HFFc6 (cell line): ENCODE measurements at regions not wholly inside any gene's neighbourhood (a gene's known extent, or its start where the extent isn't known, plus 50 kb on each side); places are given as distances from the start of the nearest gene placed in this dataset.

Experiments
- DNase-seq: peaks from one replicate; pipeline ENCODE4 v3.0.0-alpha.2; 2018
- H3K27ac Mint-ChIP-seq: 2 replicates; pipeline ENCODE4 v1.8.0; 2020; ENCODE audit warnings: mild to moderate bottlenecking, mixed read lengths
- H3K27me3 Mint-ChIP-seq: 2 replicates; pipeline ENCODE4 v1.8.0; 2021; ENCODE audit warnings: mild to moderate bottlenecking, moderate library complexity, mixed read lengths; ENCODE audit not compliant: insufficient read depth
- H3K36me3 Mint-ChIP-seq: 2 replicates; pipeline ENCODE4 v1.8.0; 2021; ENCODE audit warnings: low read depth, mixed read lengths
- H3K4me1 Mint-ChIP-seq: 2 replicates; pipeline ENCODE4 v1.8.0; 2020; ENCODE audit warnings: low read depth, mixed read lengths
- H3K4me3 Mint-ChIP-seq: 2 replicates; pipeline ENCODE4 v1.8.0; 2020; ENCODE audit warnings: mild to moderate bottlenecking, moderate library complexity, mixed read lengths
- H3K9me3 Mint-ChIP-seq: 2 replicates; pipeline ENCODE4 v1.8.0; 2020; ENCODE audit warnings: mild to moderate bottlenecking, mixed read lengths
- TF ChIP-seq, protein P1 (sequence below): fragments of 200-600 bp; sonication (generic); IDR thresholded peaks from 2 replicates; pipeline ENCODE4 v1.5.0; 2021; ENCODE audit warnings: antibody characterized with exemption, mild to moderate bottlenecking

DNA sequence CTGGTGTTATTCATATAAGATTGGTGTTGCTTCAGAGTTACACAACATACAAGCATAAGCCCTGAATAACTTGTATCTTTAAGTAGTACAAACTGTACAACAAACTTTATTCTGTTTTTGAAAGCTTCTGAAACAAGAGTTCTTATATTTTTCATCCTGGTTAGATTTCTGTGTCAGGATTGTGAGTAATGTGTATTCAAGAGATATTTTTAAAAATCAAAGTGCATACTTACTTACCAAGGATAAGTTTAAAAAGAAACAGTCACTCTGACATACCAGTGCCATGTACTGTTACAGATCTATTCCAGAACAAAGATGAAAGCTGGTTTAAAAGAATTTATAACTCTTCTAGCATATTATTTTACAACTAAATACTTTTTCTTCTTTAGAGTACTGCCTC lies 755.1 kb downstream of the ZPLD1 start:
- no peaks in the 10 kb centered on the region for H3K4me1 Mint-ChIP-seq
- TF ChIP-seq, protein P1, sequence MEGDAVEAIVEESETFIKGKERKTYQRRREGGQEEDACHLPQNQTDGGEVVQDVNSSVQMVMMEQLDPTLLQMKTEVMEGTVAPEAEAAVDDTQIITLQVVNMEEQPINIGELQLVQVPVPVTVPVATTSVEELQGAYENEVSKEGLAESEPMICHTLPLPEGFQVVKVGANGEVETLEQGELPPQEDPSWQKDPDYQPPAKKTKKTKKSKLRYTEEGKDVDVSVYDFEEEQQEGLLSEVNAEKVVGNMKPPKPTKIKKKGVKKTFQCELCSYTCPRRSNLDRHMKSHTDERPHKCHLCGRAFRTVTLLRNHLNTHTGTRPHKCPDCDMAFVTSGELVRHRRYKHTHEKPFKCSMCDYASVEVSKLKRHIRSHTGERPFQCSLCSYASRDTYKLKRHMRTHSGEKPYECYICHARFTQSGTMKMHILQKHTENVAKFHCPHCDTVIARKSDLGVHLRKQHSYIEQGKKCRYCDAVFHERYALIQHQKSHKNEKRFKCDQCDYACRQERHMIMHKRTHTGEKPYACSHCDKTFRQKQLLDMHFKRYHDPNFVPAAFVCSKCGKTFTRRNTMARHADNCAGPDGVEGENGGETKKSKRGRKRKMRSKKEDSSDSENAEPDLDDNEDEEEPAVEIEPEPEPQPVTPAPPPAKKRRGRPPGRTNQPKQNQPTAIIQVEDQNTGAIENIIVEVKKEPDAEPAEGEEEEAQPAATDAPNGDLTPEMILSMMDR: no peak
- H3K9me3 Mint-ChIP-seq: peaks cover 27% of the 10 kb centered on the region
- H3K4me3 Mint-ChIP-seq: no peak overlapping the region
- no peak for DNase-seq
- H3K27ac Mint-ChIP-seq: no peak overlapping the region
- H3K36me3 Mint-ChIP-seq: no peaks in the 10 kb centered on the region
- no peaks in the 10 kb centered on the region for H3K27me3 Mint-ChIP-seq

DNA sequence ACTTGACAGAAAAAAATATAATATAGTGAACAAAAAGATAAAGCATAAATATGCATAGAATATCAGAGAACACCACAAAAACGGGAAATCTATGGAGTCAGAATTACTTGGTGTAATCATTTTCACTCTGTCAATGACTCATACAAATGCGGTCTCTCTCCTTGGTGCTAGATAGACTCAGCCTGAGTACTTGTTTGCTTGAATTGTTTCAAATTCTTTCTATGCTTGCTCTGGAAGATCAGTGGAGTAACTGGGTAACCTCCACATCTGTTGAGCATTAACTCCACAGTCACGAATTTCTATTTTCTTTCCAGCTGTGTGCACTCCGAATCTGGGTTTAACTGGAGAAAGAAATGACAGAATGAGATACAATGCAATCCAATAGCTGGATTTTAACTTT lies 760.4 kb downstream of the ZPLD1 start:
- H3K4me3 Mint-ChIP-seq: no peak overlapping the region
- no peaks in the 10 kb centered on the region for H3K4me1 Mint-ChIP-seq
- TF ChIP-seq, protein P1: no peak
- H3K27ac Mint-ChIP-seq: no peak overlapping the region
- H3K36me3 Mint-ChIP-seq: no peaks in the 10 kb centered on the region
- no peak for DNase-seq
- H3K27me3 Mint-ChIP-seq: no peaks in the 10 kb centered on the region
- peaks cover 26% of the 10 kb centered on the region for H3K9me3 Mint-ChIP-seq

DNA sequence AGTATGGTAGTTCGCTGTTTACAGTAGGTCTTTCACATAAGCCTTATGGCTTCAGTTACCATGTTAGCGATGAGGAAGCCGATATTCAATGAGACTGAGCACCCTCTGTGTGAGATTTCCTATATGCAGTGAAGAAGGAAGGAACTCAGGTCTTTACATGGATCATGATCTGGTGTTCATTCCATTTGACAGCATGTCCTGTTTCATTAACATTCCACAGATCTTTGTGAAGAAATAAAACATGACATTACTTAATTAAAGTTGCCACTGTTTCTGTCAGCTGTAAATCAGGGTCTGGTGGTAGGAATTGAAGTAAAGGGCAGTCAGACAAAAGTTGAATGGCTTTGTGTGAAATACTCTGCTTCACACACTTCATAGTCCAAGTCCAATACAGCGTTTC lies 768.6 kb downstream of the ZPLD1 start:
- Mint-ChIP-seq H3K4me1 (no peaks in the 10 kb centered on the region), H3K4me3 (no peak overlapping the region), H3K27me3 (no peaks in the 10 kb centered on the region), H3K9me3 (peaks cover 31% of the 10 kb centered on the region), H3K36me3 (no peaks in the 10 kb centered on the region), H3K27ac (no peak overlapping the region)
- DNase-seq: no peak
- TF ChIP-seq, protein P1: no peak

DNA sequence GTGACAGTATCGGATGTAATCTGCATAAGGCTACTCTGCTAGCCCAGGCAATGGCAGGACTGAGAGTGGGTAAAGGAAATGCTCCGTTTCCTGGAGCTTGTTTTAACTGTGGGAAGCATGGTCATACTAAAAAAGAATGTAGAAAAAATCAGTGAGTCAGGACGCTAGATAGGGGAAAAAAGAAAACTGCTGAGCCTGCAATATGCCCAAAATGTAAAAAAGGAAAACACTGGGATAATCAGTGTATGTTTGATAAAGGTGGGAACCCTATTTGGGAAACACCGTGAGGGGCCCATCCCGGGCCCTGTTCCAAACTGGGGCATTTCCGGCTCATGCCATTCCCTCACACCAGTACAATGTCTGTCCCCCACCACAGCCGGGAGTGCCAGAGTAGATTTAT lies 775.8 kb downstream of the ZPLD1 start:
- Mint-ChIP-seq H3K4me1 (no peaks in the 10 kb centered on the region), H3K36me3 (no peaks in the 10 kb centered on the region), H3K27me3 (no peaks in the 10 kb centered on the region; the same call in 1 of the 2 replicates), H3K4me3 (no peak overlapping the region), H3K27ac (no peak overlapping the region), H3K9me3 (peaks cover 20% of the 10 kb centered on the region)
- TF ChIP-seq, protein P1: no peak
- no peak for DNase-seq

DNA sequence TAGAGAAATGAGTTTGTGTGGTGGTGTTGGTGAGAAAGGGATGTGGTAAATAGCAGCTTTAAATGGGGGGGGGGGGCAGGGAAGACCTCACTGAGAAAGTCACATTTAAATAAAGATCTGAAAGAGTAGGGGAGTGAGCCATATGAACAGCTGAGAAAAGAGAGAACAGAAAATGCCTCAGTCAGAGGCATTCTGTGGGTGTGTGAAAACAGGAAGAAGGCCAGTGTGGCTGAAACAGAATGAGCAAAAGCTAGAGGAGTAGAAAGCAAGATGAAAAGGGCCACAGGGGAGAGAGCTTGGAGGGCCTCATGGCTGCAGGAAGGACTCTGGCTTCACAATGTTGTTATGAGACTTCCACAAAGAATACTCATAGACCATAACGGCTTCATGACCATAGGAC lies 783.3 kb downstream of the ZPLD1 start:
- Mint-ChIP-seq H3K27me3 (no peaks in the 10 kb centered on the region; the same call in 1 of the 2 replicates), H3K4me3 (no peak overlapping the region), H3K36me3 (no peaks in the 10 kb centered on the region), H3K9me3 (peaks cover 11% of the 10 kb centered on the region), H3K4me1 (no peaks in the 10 kb centered on the region), H3K27ac (no peak overlapping the region)
- no peak for DNase-seq
- TF ChIP-seq, protein P1: no peak

DNA sequence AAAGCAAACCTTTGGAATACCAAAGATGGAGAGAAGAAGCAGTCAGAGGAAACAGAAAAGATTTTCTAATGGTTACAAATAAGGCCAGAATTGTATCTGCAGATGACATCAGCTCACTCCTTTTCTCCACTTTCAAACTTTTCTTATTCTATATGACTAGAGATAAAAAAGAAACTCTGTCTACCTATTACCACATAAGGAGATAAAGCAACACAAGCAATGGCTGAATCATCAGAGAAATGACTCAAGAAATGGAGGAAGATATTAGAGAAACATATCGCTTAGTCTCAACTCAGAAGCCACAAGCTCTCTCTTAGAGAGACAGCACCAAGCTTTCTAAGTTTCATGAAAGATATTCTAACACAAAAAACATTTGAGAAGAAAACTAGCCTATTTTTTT lies 784.0 kb downstream of the ZPLD1 start:
- no peaks in the 10 kb centered on the region for H3K36me3 Mint-ChIP-seq
- no peak overlapping the region for H3K27ac Mint-ChIP-seq
- H3K9me3 Mint-ChIP-seq: peaks cover 11% of the 10 kb centered on the region
- H3K4me3 Mint-ChIP-seq: no peak overlapping the region
- DNase-seq: no peak
- TF ChIP-seq, protein P1: no peak
- H3K4me1 Mint-ChIP-seq: no peaks in the 10 kb centered on the region
- H3K27me3 Mint-ChIP-seq: no peaks in the 10 kb centered on the region; the same call in 1 of the 2 replicates
